Erythroblast (primary cell): ENCODE measurements at regions not wholly inside any gene's neighbourhood (a gene's known extent, or its start where the extent isn't known, plus 50 kb on each side); places are given as distances from the start of the nearest gene placed in this dataset.

Experiments
- GATA1 ChIP-seq: IDR thresholded peaks from 2 replicates; pipeline ENCODE4 v1.6.1; 2011; ENCODE audit warnings: low read depth, mild to moderate bottlenecking, control low read depth, low read length, moderate library complexity
- POLR2A ChIP-seq: IDR thresholded peaks from 2 replicates; pipeline ENCODE4 v1.6.1; 2011; ENCODE audit warnings: mild to moderate bottlenecking, low read length

DNA sequence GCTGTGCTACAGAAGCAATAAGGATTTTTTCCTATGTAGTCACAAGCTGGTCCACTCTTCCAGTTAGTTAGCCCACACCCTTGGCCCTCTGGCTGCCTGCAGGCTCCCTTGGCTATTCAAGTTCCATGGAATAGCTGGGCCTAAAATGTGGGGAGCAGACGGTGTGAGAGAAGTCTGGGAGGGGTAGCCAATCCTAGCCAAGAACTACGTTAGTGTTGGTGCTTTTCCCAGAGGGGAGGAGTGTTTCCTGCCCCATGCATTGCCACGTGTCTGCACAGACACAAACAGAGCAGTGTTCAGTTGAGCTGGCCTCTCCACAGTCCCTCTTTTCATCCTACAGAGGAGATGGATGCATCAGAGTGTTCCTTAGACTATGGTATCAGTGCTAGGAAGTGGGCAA lies 59.0 kb upstream of the IPO9 start:
- TF ChIP-seq POLR2A (no peak), GATA1 (no peak)
